Esophagus squamous epithelium (tissue), 5 donors: ENCODE measurements at regions not wholly inside any gene's neighbourhood (a gene's known extent, or its start where the extent isn't known, plus 50 kb on each side); places are given as distances from the start of the nearest gene placed in this dataset.

Experiments
- DNase-seq: peaks from one replicate; lab custom pipeline; 2025; lab: John Stamatoyannopoulos, UW
- H3K27ac ChIP-seq, 4 donors: fragments of 200-600 bp; sonication (generic); one replicate each; pipeline ENCODE4 v1.5.1; 2016 to 2019; ENCODE audit warnings: mild to moderate bottlenecking in 1 of 4
- H3K27me3 ChIP-seq, 4 donors: fragments of 200-600 bp; sonication (generic); 1 replicate in 3 of 4; 2 replicates in 1 of 4; pipeline versions ENCODE4 v1.5.1 to v1.6.0; 2017 to 2021; ENCODE audit warnings: antibody characterized with exemption in 1 of 4
- H3K36me3 ChIP-seq, 3 donors: fragments of 200-600 bp; sonication (generic); one replicate each; pipeline ENCODE4 v1.5.1; 2016 to 2019
- H3K4me1 ChIP-seq, 3 donors: fragments of 200-600 bp; sonication (generic); one replicate each; pipeline ENCODE4 v1.5.1; 2017 to 2019
- H3K4me3 ChIP-seq, 4 donors: fragments of 200-600 bp; sonication (generic); 1 replicate in 3 of 4; 2 replicates in 1 of 4; pipeline ENCODE4 v1.5.1; 2016 to 2019; ENCODE audit warnings: mild to moderate bottlenecking in 2 of 4, moderate library complexity in 1 of 4
- H3K9me3 ChIP-seq, 3 donors: fragments of 200-600 bp; sonication (generic); one replicate each; pipeline ENCODE4 v1.5.1; 2016 to 2019
- POLR2A ChIP-seq, 4 donors: fragments of 450-650 bp; IDR thresholded peaks; one replicate each; pipeline ENCODE4 v1.6.1; 2017; ENCODE audit warnings: antibody characterized with exemption in 4 of 4, mild to moderate bottlenecking in 4 of 4, moderate library complexity in 3 of 4
- WGBS, 2 donors: methylation state at CpG; one replicate each; pipeline ENCODE4 v1.1.5; 2018; 5-methylcytosine and 5-hydroxymethylcytosine counted together
- intact Hi-C: fragments of 100-400 bp; cut with DNase I; formaldehyde crosslinking; loops from one replicate; pipeline ENCODE4 v1.15.0; 2022
- TF ChIP-seq, protein P1 (sequence below), 6 experiments: fragments of 450-650 bp in 4 of 6; fragments of 200-600 bp in 2 of 6; sonication (generic) in 2 of 6; IDR thresholded peaks; one replicate each; pipeline ENCODE4 v1.5.1; 2016 to 2019; ENCODE audit warnings: antibody characterized with exemption in 6 of 6, mild to moderate bottlenecking in 4 of 6, moderate library complexity in 4 of 6
- donor health status: DM: yes; HTN: yes; CAD: no.

DNA sequence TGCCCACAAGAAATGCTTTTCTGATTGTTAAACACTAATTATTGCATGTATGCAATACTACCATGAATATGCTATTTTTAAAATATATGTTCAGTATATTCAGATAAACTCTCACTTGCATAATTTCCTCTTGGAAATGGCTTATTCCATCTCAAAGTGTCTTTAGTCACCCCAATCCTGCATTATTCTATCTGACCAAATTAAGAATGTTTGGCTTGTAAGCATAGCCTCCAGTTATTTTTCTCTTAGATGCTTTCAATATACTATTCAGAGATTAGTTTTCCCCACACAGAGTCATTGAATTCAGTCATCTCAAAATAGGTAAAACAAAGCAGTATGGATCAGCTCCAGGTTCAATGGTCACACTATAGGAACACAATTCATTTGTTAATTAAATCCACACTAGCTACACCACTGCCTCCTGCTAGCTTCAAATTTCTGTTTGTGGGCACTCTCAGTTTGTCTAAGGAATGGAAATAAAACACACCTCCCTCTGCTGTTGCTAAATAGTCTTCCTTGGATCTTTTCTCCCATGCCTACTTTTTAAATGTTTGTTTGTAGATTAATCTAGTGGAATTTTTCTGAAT is 134.6 kb upstream of the TBCA start:
- TF ChIP-seq, protein P1, sequence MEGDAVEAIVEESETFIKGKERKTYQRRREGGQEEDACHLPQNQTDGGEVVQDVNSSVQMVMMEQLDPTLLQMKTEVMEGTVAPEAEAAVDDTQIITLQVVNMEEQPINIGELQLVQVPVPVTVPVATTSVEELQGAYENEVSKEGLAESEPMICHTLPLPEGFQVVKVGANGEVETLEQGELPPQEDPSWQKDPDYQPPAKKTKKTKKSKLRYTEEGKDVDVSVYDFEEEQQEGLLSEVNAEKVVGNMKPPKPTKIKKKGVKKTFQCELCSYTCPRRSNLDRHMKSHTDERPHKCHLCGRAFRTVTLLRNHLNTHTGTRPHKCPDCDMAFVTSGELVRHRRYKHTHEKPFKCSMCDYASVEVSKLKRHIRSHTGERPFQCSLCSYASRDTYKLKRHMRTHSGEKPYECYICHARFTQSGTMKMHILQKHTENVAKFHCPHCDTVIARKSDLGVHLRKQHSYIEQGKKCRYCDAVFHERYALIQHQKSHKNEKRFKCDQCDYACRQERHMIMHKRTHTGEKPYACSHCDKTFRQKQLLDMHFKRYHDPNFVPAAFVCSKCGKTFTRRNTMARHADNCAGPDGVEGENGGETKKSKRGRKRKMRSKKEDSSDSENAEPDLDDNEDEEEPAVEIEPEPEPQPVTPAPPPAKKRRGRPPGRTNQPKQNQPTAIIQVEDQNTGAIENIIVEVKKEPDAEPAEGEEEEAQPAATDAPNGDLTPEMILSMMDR (IDR thresholded peaks at IDR 0.05), result no peak
- TF ChIP-seq POLR2A (IDR thresholded peaks at IDR 0.05), result no peak
- Histone ChIP-seq H3K27me3 (peaks cover 0 to 27% (median 2%) of the 10 kb centered on the region in 4 donors), H3K27ac (no peak overlapping the region), H3K4me3 (no peak overlapping the region), H3K4me1 (no peaks in the 10 kb centered on the region), H3K36me3 (no peaks in the 10 kb centered on the region), H3K9me3 (no peaks in the 10 kb centered on the region)
- no peak for DNase-seq
- intact Hi-C loops, result no loop called here

DNA sequence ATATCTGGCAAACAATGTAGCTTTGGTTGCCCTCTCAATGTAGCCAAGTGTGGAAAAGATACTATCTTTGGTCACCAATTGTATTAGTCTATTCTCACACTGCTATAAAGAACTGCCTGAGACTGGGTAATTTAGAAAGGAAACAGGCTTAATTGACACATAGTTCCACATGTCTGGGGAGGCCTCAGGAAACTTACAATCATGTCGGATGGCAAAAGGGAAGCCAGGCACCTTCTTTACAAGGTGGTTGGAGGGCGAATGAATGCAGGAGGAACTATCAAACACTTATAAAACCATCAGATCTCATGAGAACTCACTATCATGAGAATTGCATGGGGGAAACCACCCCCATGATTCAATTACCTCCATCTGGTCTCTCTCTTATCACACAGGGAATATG is 133.1 kb upstream of the TBCA start:
- no peak overlapping the region for H3K4me3 ChIP-seq
- intact Hi-C loops, result loop anchor here (10.0 kb wide), 1 partner anchor 46 kb away; no protein-coding TSS in a partner anchor
- H3K27ac ChIP-seq, result no peak overlapping the region
- TF ChIP-seq POLR2A (IDR thresholded peaks at IDR 0.05), result no peak
- TF ChIP-seq, protein P1 (IDR thresholded peaks at IDR 0.05), result no peak
- H3K27me3 ChIP-seq, result peaks cover 0 to 27% (median 2%) of the 10 kb centered on the region in 4 donors
- DNase-seq, result no peak
- no peaks in the 10 kb centered on the region for H3K36me3 ChIP-seq
- no peaks in the 10 kb centered on the region for H3K9me3 ChIP-seq
- H3K4me1 ChIP-seq, result no peaks in the 10 kb centered on the region
- WGBS, 2 donors, result 91 to 100% methylated on average over 2 of the region's 2 CpGs

DNA sequence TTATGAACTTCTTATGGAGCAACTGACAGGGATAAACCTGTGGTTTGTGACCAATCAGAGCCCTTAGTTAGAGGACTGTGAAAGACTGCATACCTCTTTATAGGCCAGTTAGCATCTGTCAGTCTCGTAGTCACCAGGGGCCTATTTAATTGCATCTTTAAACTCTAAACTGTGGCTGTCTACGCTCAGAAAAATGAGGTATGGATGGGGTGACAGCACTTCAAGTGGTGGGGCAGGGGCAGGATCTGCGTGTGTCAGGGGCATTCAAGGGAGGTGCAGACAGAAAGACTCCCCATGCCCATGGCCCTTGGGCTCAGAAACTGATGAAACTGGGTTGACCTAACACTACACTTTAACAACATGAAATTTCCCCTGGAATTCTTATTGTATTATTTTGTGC is 132.6 kb upstream of the TBCA start:
- Histone ChIP-seq H3K4me3 (no peak overlapping the region), H3K4me1 (no peaks in the 10 kb centered on the region), H3K36me3 (no peaks in the 10 kb centered on the region), H3K27me3 (peaks cover 0 to 26% (median 2%) of the 10 kb centered on the region in 4 donors), H3K27ac (no peak overlapping the region), H3K9me3 (no peaks in the 10 kb centered on the region)
- 88 to 91% methylated on average over 3 of the region's 3 CpGs for WGBS, 2 donors
- TF ChIP-seq, protein P1 (IDR thresholded peaks at IDR 0.05), result no peak
- TF ChIP-seq POLR2A (IDR thresholded peaks at IDR 0.05), result no peak
- intact Hi-C loops, result loop anchor here (10.0 kb wide), 1 partner anchor 46 kb away; no protein-coding TSS in a partner anchor
- no peak for DNase-seq

DNA sequence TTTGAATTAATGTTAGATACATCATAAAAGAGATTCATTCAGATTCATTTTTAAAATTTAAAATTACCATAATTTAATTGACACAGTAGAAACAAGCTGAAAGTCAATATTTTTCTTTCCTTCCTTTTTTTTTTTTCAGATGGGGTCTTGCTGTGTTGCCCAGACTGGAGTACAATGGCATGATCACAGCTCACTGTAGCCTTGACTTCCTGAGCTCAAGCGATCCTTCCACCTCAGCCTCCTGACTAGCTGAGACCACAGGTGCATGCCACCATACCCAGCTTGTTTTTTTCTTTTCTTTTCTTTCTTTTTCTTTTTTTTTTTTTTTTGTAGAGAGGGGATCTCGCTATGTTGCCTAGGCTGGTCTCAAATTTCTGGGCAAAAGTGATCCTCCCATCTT is 131.6 kb upstream of the TBCA start:
- Histone ChIP-seq H3K36me3 (no peaks in the 10 kb centered on the region), H3K4me3 (no peak overlapping the region), H3K4me1 (no peaks in the 10 kb centered on the region), H3K27ac (no peak overlapping the region), H3K9me3 (no peaks in the 10 kb centered on the region), H3K27me3 (peaks cover 0 to 16% (median 2%) of the 10 kb centered on the region in 4 donors)
- no peak for DNase-seq
- intact Hi-C loops, result loop anchor here (10.0 kb wide), 1 partner anchor 47 kb away; no protein-coding TSS in a partner anchor
- WGBS, 2 donors, result 88 to 94% methylated on average over 2 of the region's 2 CpGs
- no peak for TF ChIP-seq POLR2A (IDR thresholded peaks at IDR 0.05)
- TF ChIP-seq, protein P1 (IDR thresholded peaks at IDR 0.05), result no peak

DNA sequence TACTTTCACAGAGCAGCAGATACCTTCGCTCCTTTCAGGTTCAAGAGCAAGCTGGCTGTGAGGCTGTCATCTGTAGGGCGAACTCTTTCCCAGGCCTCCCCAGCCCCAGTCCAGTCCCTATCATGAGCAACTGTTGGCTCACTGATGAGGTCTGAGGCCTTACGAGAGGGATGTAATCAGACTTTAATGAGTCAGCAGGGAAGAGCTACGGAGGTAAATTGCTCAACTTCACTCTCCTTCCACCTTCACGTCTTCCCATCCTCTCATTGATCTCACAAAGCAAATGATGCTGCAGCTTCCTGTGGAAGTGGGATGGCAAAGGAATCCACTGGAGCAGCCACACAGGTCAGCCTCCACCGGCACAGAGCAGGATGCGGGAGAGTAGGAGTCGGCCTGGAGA is 130.7 kb upstream of the TBCA start:
- TF ChIP-seq POLR2A (IDR thresholded peaks at IDR 0.05), result no peak
- TF ChIP-seq, protein P1 (IDR thresholded peaks at IDR 0.05), result no peak
- intact Hi-C loops, result loop anchor here (10.0 kb wide), 1 partner anchor 48 kb away; no protein-coding TSS in a partner anchor
- Histone ChIP-seq H3K4me3 (no peak overlapping the region), H3K4me1 (no peaks in the 10 kb centered on the region), H3K27me3 (peaks cover 0 to 6% (median 0%) of the 10 kb centered on the region in 4 donors), H3K36me3 (no peaks in the 10 kb centered on the region), H3K9me3 (no peaks in the 10 kb centered on the region), H3K27ac (no peak overlapping the region)
- DNase-seq, result no peak
- 52 to 82% methylated on average over 4 to 6 of the region's 8 CpGs for WGBS, 2 donors
